ENCODE measurements at regions not wholly inside any gene's neighbourhood (a gene's known extent, or its start where the extent isn't known, plus 50 kb on each side); places are given as distances from the start of the nearest gene placed in this dataset.

- TF ChIP-seq, protein P1, sequence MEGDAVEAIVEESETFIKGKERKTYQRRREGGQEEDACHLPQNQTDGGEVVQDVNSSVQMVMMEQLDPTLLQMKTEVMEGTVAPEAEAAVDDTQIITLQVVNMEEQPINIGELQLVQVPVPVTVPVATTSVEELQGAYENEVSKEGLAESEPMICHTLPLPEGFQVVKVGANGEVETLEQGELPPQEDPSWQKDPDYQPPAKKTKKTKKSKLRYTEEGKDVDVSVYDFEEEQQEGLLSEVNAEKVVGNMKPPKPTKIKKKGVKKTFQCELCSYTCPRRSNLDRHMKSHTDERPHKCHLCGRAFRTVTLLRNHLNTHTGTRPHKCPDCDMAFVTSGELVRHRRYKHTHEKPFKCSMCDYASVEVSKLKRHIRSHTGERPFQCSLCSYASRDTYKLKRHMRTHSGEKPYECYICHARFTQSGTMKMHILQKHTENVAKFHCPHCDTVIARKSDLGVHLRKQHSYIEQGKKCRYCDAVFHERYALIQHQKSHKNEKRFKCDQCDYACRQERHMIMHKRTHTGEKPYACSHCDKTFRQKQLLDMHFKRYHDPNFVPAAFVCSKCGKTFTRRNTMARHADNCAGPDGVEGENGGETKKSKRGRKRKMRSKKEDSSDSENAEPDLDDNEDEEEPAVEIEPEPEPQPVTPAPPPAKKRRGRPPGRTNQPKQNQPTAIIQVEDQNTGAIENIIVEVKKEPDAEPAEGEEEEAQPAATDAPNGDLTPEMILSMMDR (IDR thresholded peaks at IDR 0.05), result no peak
- TF ChIP-seq EZH2 (IDR thresholded peaks at IDR 0.05) (no peak), EZH2phosphoT487 (IDR thresholded peaks at IDR 0.05) (no peak)
These were observed 747.7 kb upstream of the CBLB start for GRCh38 chr3:106616556-106616955.

Measured in neural progenitor cell (in vitro differentiated cells).